HepG2 (cell line): ENCODE measurements at regions not wholly inside any gene's neighbourhood (a gene's known extent, or its start where the extent isn't known, plus 50 kb on each side); places are given as distances from the start of the nearest gene placed in this dataset.

ENCODE experiments used
- ATAD3A ChIP-seq: sonication (generic); formaldehyde crosslinking; IDR thresholded peaks from 2 replicates; pipeline ENCODE4 v1.4.0; 2020; ENCODE audit warnings: missing genetic modification reagents
- CHD2 ChIP-seq: IDR thresholded peaks from 2 replicates; pipeline ENCODE4 v1.6.1; 2011; ENCODE audit warnings: low read depth, low read length, improper control_type of control experiment
- ETV6 ChIP-seq: sonication (generic); formaldehyde crosslinking; conservative IDR thresholded peaks from 2 replicates; pipeline ENCODE4 v1.4.0; 2020; ENCODE audit warnings: missing genetic modification reagents
- PHF20 ChIP-seq: sonication (generic); formaldehyde crosslinking; IDR thresholded peaks from 2 replicates; pipeline ENCODE4 v1.5.0; 2020; ENCODE audit warnings: mild to moderate bottlenecking, missing genetic modification reagents
- SMC3 ChIP-seq: IDR thresholded peaks from 2 replicates; pipeline ENCODE4 v1.6.1; 2011; ENCODE audit warnings: low read length, improper control_type of control experiment
- SRSF1 ChIP-seq: fragments of 200-400 bp; formaldehyde crosslinking; optimal IDR thresholded peaks from 2 replicates; pipeline ENCODE3; 2017; ENCODE audit warnings: mild to moderate bottlenecking, low read depth, low read length, moderate library complexity

- TF ChIP-seq ATAD3A (CRISPR knock-in tag): no peak
- TF ChIP-seq SRSF1: no peak
- peak; percentile 50; the same call in 1 of the 2 replicates for TF ChIP-seq SMC3
- no peak for TF ChIP-seq ETV6 (CRISPR knock-in tag)
- TF ChIP-seq PHF20 (CRISPR knock-in tag): no peak
- TF ChIP-seq CHD2: no peak
Measured at GRCh38 chr14:32013083-32013482, 64.0 kb upstream of the ARHGAP5 start.
